GM19239 (cell line): ENCODE measurements at regions not wholly inside any gene's neighbourhood (a gene's known extent, or its start where the extent isn't known, plus 50 kb on each side); places are given as distances from the start of the nearest gene placed in this dataset.

Source experiments
- DNase-seq: peaks from one replicate; pipeline ENCODE4 v3.0.0; 2011; ENCODE audit warnings: low spot score; ENCODE audit not compliant: insufficient read length
- FAIRE-seq: peaks from 2 replicates; lab custom pipeline; 2011; peaks lifted over from hg19 to GRCh38; lab: Jason Lieb, UNC

DNA sequence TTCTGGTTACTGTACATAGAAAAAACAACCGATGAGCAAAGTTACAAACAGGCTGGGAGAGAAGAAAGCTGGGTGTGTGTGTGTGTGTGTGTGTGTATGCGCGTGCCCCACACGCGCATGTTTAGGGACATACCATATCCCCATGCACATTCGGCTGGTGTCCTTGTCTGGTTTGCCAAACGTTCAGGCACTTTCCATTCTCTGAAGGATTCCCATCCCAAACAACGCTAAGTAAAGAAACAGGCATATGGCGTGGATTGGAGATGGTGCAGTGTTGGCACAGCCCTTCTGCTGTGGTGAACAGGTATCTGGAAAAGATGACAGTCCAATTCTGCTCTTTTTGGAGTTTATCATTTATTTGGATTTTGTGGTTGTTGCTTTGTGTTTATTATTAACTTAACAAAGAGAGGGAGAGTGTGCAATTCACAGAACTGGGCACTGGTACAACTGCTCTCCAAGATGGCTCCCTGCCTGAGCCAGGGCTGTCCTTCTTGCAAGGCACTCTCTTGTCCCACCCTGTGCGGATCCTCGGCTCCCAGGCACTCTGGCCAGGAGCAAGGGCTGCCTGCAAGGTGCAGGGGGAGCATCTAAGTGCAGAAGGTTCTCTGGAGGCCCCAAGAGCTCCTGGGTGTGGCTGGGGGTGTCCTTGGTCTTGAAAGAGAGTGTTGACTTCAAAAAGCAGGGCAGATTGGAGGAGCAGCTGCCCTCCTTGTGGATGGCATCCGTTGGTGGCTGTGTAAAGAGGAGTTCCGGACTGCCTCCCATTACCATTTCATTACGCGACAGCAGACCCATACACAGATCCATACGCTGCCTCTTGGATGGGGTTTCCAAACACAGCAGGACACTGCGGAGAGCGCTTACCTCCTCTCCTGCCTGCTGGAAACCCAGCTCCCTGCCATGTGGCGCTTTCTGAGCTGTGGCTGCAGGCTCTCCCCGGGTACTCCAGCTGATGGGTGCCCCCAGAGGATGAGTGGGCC is 263.1 kb downstream of the ZNF536 start:
- DNase-seq (no peak), FAIRE-seq (no peak)

DNA sequence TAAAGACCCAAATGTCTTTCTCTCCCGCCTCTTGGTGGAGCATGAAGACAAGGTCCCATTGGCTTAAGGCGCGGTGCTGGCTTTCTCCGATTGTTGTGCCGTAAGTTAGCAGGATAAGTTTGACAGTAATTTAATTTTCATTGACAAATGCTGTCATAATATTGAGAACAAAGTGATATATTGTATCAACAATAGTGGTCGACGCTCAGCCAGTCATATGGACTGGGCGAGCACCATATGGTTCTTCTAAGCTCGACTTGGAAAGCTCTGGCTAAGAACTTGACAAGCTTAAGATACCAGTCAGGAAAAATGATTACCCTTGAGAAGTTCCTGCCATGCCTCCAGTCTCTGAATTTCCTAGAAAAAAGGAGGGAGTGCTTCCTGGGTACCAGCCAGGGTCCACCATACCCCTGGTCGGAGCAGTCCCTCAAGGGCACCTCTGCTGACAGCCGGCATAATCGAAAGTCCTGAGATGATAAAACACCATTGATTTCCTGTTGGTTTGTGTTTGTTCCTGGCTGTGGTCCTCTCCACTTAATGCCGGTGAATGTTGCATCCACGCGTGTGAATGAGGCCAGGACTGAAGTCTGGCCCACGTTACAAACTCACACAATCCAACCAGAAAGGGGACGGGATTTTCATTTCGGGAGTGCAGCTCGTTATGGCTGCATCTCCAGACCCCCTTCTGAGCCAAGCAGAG is 262.1 kb downstream of the ZNF536 start:
- FAIRE-seq (no peak), DNase-seq (no peak)

DNA sequence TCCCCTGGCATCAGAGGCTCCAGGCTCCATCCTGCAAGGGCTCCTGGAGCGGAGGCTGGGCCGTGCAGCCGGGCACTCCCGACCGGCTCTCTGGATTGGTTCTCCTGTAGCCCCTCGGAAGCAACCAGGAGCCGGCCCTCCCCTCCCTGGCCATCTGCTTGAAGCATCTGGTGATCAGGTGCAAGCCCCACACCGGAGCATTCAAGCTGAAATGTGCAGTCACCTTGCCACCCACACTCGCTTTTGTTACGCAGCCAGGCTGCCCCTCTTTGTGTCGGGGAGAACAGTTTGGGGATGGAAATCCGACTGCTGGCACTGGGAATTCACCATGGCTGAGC is 258.8 kb downstream of the ZNF536 start:
- no peak for FAIRE-seq
- no peak for DNase-seq

DNA sequence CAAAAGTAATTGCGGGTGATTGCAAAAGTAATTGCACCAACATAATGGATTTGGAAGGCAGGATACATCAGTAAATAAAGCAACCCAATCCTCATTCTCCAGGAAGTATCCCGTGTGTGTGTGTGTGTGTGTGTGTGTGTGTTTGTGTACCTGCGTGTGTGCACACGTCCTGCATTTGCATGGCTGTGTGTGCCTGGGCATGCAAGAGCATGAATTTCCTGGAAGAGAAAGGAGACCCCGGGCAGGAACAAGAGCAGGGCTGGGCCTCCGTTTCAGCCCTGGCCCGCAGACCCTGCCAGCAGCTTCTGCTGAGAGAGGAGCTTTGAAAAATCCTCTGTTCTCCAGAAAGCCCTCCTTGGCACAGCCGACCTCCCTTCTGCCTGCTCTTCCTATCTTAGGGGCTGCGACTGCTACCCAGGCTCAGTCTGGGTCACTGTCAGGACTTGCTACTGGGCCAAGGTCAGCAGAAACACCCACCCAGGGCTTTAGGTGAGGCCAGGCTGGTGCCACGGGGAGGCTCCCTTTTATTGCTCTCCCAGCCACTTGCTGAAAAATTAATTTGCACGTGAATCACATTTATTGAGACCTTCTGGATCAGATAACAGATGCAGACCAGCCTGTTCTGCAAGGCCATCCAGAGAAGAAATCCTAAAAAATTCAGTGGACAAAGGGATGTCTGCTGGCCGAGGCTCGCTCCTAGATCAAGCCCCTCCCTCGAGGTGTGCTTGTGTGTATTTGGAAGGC is 258.3 kb downstream of the ZNF536 start:
- no peak for FAIRE-seq
- DNase-seq: no peak

DNA sequence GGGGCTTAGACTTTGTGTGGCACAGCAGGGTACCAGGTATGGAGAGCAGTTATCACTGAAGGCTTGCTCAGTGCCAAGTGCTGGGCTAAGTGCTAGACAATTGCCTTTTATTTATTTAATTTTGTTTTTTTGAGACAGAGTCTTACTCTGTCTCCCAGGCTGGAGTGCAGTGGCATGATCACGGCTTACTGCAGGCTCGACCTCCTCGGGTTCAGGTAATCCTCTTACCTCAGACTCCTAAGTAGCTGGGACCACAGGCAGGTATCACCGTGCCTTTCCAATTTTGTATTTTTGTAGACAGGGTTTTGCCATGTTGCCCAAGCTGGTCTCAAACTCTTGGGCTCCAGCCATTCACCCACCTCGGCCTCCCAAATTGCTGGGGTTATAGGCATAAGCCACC is 256.9 kb downstream of the ZNF536 start:
- no peak for DNase-seq
- no peak for FAIRE-seq

DNA sequence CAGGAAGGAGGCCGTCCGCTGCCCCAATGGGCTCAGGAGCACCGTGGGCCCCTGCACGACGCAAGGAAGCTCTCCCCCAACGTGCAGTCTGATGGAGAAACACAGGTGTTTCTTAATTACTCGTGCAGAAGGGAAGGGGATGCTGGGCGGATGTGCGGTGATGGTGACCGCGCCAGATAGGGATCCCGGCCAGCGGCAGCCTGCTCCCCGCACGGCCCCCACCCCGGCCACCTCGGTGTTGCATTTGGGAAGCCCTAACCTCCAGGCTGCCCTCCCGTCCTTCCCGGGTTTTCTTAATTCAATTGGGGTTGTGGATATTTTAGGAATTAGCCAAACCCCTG is 254.4 kb downstream of the ZNF536 start:
- no peak for FAIRE-seq

DNA sequence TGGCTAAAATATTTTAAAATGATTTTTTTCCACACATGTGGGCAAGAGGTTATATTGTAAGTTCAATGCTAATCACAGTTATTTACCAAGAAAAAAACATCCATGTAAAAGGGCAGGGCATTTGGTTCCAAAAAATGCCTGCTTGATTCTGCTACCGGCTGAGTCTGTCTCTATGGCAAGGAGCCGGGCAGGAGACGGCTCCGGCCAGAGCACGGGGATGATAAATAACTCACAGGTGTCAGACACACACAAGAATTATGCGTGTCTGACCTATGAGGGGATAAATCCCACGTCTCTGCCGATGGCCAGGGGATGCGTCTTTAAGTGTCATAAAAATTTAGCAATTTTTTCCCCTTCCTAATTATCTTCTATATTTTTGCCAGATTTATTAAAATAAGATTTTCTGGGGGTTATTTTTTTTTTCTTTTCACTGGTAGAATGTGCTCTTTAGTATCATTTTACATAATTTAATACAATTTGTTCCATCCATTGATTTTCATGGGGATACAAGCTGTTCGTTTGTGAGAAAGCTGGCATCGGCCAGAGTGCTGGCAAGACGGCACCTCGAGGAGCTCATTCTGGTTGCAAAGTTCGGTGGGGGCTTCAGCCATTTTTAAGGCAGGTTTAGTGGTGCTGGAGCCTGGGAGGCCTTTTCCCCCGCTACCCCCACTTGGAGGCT is 253.9 kb downstream of the ZNF536 start:
- DNase-seq: no peak
- FAIRE-seq: no peak

More for the DNA sequence above, 254.4 kb downstream of the ZNF536 start:
- DNase-seq: no peak

DNA sequence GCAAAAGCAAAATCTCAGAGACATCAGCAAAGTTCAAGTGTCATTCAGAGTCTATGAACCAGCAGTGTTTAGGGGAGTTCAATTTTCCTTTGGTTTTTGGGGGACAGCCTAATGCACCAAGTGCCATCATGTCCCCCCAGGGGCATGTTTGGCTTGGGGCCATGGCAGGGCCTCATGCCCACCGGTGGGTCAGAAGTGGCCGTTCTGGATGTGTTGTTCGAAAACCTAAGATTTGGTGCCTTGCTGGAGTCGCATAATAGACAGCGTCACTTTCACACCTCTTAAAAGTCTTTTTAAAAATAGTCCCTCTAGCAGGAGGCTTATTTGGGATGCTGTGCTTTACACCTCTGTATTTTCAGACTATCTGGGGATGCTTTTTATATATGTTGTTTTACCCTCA is 250.1 kb downstream of the ZNF536 start:
- FAIRE-seq: no peak
- DNase-seq: no peak

DNA sequence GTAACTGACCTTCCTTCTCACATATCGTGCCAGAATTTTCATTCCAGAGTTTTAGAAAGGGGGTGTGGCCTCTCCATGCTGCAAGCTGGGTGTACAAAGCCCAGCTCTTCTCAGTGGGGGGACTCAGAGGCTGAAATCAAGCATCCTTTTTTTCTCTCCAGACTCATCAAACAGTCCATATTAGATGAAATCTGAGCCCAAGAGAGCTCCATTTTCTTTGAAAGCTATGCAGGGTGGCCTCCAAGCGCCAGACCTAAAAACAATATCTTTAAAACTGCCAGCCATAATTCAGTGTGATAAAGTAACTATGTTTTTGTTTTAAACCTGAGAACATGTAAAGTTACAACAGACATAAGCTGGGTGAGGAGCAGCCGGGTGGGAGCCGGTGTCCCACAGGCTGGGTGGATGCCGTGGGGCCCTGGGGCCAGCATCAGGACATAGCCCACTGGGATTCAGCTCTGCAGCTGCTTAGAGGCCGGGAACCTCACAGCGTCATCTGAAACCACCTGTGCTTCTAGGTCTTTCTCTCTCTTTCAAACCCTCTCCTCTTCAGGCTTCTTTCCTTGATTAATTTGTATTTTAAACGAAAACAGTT is 249.2 kb downstream of the ZNF536 start:
- DNase-seq: no peak
- FAIRE-seq: no peak

DNA sequence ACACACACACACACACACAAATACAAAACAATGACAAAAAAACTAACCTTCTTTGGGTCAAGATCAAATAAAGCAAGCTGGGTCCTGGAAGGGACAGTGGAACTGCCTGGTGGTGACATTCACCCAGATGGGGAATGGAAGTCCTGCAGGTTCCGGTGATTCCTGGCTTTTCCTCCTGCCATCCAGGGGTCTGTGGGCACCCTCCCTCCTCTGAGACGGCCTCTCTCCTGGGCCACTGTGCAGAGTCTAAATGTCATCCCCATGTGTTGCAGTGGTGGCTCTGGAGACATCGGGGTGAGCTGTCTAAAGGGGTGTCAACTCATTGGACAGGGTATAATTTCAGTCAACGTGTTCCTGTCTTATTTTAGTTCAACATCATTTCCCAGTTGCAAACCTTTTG is 248.2 kb downstream of the ZNF536 start:
- DNase-seq (no peak), FAIRE-seq (no peak)

DNA sequence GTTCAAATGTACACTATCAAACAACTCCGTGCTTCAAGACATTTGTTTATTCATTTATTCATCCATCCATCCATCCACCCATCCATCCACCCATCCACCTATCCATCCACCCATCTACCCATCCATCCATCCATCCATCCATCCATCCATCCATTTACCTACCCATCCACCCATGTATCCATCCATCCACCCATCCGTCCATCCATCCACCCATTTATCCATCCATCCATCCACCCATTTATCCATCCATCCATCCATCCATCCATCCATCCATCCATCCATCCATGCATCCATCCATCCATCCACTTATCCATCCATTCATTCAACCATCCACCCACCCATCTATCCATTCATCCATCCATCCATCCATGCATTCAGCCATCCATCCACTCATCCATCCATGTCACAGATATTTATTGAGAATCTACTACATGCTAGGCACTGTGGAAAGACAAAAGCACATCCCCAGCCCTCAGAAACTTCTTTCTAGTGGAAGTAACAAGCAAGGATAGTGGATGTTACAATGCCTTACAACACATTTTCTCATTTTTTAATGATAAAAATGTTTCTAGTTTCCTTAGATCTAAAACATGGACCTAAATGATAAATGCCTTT is 237.6 kb downstream of the ZNF536 start:
- FAIRE-seq (no peak), DNase-seq (no peak)

DNA sequence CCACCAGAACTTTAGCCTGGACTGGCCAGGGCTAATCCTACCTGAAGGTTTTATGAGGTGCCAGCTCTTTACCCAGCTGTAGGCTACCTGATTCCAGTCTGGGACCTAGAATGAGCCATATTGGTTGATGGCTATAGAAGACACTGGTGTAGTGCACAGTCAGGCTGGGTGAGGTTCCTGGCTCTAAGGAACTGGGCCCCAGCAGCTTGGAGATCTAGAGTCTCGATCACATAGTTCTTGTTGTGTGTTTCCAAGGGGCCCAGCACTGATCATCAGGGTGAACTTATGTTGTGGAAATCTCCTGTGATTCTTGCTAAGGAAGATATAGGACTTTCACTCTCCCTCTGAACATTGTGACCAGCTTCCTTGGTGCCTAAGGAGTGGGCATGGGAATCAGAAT is 236.3 kb downstream of the ZNF536 start:
- no peak for FAIRE-seq
- no peak for DNase-seq
